Stimulated activated CD4-positive, alpha-beta T cell treated with anti-CD3 and anti-CD28 coated beads, Interleukin-12 subunit alpha, Interleukin-12 subunit beta, amount 100 ng/mL, for 48 hours (primary cell): ENCODE measurements at regions not wholly inside any gene's neighbourhood (a gene's known extent, or its start where the extent isn't known, plus 50 kb on each side); places are given as distances from the start of the nearest gene placed in this dataset.

Experiments used
- DNase-seq, 3 donors: peaks; one replicate each; pipeline ENCODE4 v3.0.0-alpha.2; 2020; ENCODE audit warnings: low read depth in 2 of 3, low spot score in 1 of 3

DNA sequence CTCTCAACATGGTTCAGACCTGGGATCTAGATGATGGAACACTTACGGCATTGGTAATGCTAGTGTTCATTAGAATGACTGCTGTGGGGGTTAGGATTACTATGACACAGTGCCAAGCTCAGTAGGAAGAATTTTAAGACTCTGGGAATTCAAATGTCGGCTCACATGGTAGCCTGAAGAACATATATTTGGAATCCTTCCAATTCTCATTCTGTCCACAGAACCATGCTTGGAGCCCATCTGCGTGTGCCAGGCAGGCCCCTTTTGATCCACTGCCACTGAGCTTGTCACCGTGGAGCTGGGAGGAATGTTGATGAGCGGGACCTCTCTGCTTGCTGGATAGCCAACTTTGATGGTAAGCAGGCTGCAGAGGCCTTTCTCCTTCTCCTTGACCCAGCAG lies 322.0 kb upstream of the SOX11 start:
- no peak for DNase-seq

DNA sequence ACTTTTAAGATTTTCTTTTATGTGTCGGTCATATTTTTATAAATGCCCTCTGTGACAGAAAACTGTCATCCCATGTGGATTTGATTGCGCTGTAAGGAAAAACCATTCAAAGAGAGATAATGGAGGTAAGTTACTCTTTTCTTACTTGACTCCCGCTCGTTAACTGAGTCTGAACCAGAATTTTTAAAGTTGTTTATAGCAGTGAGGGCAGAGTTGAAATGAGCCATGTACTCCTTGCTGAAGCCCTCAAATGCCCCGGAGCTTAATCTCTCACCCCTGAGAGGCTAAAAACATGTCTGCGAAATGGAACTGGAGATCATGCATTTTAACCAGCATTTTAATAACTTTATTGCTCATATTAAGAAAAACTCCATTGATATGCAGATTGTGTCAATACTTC lies 320.0 kb upstream of the SOX11 start:
- no peak for DNase-seq

DNA sequence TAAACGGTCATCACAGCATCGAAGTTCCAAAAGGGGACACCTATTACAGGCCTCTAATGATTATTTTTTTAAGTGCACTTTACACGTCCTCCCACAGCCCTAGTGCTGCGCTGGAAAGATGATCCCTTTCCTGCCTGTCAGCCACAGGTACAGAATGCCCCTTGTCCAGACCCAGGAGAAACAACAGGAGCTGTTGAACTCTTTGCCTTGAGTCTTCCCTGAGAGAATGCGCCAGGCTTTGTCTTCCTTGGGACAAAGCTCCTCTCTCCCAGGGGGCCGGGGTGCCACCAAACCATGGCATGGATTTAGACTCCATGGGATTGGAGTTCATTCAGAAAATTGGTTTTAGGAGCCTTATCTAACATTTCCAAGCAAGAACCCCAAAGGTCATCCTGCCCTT lies 319.0 kb upstream of the SOX11 start:
- DNase-seq: no peak

DNA sequence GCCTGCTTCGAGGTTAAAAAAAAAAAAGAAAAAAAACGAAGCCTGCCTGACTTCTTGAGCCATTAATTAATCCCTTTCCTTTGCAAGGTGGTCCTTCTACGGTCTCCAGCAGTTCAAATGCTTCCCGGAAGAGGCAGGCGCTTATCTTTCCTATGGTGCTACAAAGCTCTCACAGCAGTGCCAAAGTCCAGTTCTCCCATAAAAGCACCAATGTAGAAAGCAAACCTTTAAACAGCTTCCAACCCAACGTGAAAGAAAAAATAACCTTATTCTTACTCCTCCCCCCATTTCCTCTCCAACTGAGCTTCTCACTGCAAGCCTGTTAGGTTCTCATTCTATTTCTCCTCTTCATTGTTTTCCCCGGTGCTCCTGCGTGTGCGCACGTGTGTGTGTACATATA lies 317.4 kb upstream of the SOX11 start:
- DNase-seq: no peak

DNA sequence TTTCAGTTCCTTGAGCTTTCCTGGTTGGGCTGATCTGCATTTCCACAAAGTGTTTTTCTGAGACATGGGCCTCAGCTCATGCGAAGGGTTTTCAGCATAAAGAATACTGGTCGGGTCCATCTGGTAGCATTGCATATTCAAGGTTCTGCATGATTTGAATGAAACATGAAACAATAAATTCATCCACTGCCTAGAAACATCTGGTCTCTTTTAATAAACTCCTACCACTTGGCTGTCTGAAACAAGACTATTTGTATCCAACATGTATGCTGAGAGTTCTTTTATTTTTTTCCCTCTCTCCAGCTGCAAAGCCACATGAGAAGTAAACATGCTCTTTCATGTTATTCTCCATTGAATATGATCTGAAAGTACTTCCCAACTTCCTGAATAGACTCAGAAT lies 314.9 kb upstream of the SOX11 start:
- no peak for DNase-seq

DNA sequence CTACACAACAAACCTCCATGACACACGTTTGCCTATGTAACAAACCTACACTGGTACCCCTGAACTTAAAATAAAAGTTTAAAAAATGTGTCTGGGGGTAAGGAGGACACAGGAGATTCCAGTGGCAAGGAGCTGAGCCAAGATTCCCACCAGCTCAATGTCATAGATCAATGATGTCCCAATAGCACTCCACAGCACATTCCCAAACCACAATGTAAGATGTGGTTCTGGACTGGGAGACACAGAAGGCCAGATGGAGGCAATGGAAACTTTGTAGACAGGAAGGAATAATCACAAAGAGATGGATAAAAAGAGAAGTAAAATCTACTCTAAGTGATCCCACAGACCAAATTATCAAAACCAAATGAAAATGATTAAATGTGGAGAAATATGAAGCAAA lies 312.4 kb upstream of the SOX11 start:
- no peak for DNase-seq

DNA sequence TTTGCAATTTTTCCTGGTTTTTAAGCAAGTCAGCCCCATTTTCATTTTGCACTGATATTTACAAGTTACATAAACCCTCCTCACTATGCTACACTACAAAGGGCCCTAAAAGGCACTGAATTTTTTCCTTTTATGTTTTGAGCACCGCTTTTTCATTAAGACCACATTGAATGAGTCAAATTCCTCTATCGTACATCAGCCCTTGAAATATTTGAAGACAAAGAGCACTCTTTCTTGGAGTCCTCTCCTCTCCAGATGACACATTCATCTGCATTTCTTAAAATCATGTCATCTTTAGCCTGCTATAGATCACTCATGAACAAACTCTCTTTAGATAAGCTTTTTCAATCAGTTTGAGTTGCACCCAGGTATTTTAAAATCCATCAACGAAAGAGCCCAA lies 306.6 kb upstream of the SOX11 start:
- no peak for DNase-seq

DNA sequence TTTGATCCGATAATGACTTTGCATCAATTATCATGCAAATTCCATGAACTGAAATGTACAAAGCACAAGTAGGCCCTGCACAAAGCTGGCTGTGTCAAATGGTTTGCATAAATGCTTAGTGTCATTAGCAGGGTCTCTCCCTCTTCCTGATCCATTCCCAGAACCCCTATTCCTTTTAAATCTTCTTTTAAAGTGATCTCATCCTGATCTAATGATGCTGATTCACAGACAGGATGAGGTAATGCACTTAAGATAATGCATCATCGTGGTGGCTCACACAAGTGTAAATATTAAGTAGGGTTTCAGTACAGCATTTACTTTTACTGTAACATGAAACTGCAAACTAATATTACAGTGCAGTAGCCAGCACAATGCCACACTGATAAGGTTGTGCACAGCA lies 304.8 kb upstream of the SOX11 start:
- no peak for DNase-seq

DNA sequence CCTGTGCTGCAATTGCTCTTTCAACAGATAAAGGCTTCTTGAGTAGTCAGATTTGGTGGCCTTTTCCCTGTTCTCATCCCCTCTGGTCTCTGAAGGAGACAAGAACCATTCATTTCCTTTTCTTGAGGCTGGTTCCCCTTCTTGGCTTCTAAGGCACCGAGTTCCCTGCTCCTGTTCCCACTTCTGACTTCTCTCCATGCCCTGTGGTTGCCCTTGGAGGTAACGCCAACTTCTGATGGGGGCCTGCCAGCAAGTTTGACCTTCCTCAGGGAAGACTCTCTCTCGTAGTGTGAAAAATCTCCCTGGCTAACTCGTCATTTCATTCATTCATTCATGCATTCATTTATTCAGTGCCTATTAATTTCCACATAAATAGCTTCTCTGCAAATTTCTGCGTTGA lies 302.4 kb upstream of the SOX11 start:
- no peak for DNase-seq

DNA sequence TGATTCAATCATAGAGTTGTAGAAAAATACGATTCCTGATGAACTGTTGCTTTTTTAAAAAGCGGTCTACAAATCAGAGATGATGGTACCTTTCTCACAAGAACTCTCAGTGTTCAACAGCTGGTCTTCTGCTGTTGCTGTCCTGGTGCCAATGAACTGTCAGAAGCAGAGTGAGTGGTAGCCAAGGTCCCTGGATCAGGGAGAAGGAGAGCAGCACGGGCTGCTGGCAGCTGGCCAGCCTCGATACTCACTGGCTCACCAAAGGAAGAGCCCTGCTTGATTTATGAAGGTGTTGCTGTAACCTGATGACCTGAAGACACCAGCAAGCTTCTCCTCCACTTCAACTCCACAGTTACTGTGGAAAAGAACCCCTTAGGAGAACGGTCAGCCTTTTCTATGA lies 300.8 kb upstream of the SOX11 start:
- no peak for DNase-seq

DNA sequence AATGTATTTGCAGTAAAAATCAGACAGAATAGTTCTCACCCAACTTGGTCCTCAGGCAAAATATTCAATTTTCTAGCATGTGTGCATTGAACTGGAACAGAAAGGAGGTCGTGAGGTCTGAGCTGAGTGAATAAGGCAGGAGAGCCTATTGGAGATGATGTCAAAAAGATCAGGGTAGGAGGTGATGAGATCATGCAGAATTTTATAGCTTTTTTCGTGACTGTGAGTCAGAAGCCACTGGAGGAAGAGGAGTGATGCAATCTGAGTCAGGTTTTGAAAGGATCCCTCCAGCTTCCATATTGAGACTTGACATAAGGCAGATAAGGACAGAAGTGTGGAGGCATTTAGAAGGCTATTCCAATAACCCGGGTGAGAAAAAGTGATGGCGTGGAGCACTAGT lies 299.5 kb upstream of the SOX11 start:
- DNase-seq: no peak

DNA sequence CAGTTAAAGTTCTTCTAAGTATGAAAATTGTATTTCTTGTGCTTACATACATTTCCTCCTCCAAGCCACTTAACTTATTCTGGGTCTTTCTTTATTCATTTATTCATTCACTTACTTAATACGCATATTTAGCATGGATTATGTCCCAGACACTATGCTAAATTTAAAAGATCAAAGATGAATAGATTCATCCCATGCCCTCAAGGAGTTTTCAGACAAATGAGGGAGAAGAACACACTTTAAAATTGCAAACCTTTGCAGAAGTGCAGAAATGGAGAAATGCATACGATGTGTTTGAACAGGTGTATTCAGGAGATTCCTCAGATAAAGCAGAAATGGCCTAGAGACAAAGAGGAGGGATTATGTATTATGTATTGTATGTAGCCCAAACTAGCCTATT lies 298.7 kb upstream of the SOX11 start:
- no peak for DNase-seq

DNA sequence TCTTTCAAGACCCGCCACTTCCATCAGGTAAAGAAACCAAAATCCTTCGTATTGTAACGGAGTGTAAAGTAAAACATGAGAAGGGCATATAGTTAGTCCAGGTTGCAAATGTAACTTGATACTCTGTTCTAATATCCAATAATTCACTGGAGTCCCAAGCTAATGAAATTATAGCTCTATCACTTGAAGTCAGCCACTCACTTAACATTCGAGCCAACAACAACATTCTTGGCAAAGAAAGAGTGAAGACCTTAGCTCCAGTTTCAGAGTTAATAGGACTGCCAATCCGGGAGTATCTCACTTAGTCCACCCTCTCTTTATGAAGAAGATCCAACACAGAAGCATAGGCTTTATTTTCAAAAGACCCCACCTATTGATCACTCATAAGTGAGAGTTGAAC lies 298.0 kb upstream of the SOX11 start:
- DNase-seq: no peak

DNA sequence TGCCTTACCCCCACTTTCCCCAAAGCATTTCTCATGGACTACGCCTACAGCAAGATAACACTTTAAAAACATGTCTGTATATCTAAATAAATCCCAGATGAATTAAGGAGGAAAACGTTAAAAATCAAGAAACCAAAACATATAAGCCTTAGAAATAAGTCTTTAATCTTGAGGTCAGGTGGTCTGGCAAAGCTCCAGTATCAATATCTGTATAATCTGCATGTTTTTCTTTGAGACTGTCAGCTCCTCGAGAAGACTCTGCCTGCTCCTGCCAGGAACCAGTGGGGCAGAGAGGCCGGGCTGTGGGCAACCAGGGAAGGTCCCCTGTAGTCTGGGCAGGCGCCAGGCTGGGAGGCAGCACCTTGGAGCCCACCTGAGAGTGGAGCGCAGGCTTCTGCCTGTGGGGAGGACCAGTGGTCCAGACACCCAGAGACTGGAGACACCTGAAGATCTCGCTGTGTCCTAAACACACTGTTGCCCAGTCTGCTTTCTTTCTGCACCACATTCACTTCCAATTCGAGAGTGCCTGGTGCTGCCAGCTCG lies 291.0 kb upstream of the SOX11 start:
- no peak for DNase-seq

DNA sequence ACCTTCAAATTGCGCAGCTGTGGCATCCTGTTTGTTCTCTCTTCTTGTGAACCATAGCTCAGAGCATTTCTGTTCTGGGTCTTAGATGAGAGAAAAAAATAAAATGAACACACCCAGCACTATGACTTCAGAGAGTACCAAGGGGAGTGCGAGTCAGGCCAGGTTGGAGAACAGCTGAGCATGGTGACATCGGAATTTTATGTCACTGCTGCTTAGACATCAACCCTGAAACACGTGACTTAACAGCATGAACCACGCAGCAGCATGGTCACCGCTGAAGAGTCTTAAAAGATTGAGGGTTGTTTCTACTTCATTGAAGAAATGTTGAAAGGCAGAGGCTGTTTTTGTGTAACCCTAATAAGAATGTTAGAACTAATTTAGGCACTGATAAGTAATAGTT lies 288.8 kb upstream of the SOX11 start:
- DNase-seq: no peak

DNA sequence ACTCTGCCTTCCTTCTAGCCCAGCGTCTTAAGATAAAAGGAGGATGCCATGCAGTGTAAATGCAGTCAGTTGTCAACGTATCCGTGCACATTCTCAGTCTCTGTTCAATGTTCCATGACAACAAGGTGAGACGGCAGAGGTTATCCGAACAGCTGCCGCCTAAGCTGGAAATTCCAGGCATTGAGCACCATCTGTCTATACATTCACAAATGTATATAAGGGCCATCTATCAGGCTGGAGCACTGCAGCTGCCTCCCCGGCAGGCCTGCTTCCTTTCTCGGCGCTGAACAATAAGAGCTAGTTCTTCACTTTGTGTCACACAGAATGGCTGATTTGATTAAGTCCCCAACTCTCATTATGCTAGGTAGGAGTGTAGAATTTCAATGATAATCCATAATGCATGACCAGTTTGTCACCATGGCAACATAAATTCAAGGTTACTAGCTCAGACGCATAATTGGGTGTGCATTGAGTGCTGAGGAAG lies 282.2 kb upstream of the SOX11 start:
- DNase-seq: no peak

DNA sequence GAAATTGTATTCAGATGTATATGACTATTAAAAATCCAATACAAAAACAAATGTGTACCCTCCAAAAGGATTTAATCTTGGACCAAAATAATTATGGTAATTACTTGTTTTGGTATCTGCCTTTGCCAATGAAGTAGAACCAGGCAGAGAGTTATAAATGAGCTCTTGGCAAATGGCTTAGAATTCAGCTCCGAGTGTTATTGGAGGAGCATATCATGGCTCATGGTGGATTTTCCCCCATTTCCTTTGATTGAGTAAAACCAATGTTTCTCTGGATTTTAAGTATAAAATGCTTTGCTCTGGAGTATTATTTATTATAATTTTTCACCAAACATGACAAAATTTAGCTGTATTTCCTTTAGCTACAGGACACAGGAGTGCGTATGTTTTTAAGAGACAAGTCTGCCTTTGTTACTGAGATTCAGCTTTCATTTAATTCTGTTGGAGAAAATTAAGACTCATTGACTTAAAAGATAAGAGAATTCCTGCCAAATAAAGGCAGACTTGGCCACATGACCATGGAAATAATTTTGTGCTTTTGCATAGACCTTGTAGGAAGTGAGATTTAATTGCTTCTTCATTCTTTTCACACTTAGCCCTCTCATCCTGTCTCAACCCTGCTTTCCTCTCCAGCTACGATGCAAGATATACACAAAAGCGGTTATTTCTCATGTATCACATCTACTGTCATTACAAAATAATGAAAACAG lies 281.0 kb upstream of the SOX11 start:
- no peak for DNase-seq

DNA sequence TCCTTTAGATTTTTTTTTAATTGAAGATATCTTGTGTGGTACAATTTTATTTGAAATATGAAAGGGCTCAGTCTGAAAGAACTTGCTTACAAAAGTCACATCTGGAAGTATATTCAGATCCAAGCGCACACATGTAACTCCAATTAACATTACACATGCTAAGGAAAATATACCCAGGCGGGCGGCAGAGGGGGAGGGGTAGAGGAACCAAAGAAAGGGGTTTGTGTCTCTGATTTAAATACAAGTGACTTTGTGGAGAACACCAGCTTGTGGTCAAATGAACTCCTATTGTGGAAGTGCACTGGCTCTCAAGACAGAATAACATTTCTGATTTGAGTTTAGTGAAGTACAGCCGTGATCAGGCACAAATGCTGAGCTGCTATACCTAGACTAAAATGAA lies 280.2 kb upstream of the SOX11 start:
- DNase-seq: no peak

DNA sequence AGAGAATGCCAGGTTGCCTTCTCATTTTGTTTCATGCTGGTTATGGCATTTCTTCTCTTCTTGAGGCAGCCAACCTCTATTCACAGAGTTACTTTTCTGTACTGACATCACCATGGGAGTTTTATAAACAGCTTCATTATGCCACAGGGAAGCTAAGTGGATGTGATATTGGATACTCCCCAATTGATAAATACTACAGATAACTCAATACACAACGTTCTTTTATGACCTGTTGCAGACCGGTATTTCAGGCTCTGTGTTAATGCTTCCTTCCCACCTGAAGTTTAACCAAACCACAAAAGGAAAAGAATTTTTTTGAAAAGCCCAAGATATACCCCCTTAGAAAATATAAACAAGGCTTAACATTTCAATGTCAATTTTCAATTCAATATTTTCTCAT lies 258.3 kb upstream of the SOX11 start:
- no peak for DNase-seq

DNA sequence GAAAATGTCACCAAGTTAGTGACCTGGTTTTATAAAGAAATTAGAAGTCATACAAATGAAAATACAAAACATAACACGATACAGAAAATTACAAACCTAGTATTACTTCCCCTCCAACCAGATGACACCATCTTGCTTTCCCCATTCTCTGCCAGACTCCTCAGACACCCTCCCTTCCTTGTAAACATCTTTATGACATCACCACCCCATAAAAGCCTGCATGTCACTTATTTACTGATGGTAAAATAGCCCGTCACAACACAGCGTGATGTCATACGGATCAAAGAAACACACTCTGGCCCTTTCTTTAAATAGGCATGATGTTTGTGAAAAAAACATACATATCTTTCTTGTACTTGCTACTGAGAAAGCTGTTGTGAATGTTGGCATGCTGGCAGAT lies 254.8 kb upstream of the SOX11 start:
- DNase-seq: no peak

DNA sequence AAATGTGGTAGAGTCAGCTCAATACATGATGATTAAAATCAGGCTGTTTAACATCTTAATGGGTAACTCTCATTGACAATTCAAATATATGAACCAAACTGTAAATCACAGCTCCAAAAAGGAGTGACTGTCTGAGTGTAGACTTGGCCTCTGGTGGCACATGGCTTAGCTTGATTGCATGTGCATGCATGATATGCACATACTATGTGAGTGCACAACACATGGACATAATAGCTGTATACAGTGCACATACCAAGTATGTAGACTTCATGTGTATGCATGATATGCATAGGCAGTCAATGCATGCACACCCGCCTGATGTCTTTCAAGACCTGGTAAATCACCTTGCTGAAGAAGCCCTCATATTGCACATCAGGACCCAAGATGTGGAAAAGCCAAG lies 252.0 kb upstream of the SOX11 start:
- DNase-seq: no peak

DNA sequence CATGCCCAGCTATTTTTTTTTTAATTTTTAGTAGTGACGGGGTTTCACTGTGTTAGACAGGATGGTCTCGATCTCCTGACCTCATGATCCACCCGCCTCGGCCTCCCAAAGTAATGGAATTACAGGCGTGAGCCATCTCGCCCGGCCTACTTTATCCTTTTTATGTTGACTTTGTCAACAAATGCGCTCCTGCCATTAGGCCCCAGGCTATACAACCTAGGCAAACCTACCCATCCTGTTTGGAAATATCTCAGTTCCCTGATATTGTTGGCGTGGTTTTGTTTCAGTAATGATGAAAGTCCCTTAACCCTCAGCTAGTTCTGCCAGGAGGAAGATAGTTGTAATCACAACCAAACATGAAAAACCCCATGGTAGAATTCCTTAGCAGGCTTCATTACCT lies 249.4 kb upstream of the SOX11 start:
- no peak for DNase-seq

DNA sequence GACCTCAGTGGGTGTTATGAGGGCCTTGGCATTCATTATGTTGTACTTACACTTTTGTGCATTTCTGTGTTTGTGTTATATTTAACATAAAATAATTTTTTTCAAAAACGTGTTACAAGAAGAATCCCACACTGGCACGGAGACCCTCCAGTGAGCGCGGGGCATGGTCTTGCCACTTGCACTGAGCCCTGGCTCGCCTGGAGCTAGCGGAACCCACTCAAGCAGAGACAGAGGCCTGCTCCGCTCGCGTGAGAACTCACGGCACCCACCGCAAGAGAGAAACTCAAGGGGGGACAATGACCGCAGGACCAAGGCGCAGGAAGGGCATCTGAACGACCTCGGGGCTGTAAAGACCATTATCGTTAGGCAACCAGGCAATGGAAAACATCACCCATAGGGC lies 248.0 kb upstream of the SOX11 start:
- no peak for DNase-seq
